A673 (cell line): ENCODE measurements at regions not wholly inside any gene's neighbourhood (a gene's known extent, or its start where the extent isn't known, plus 50 kb on each side); places are given as distances from the start of the nearest gene placed in this dataset.

Experiments
- BruUV-seq: library from RNA; stranded (reverse); fragments of 400-500 nt; replicated peaks from 2 replicates; lab custom pipeline; 2021; lab: Mats Ljungman, UMichigan
- CTCF ChIA-PET: fragments of 300-600 bp; sonication (Branson Sonifier 250); formaldehyde crosslinking; loops from one replicate; lab custom pipeline; 2022; ENCODE audit warnings: antibody characterized with exemption; lab: Charles Lee
- POLR2A ChIA-PET: fragments of 300-600 bp; sonication (Branson Sonifier 250); formaldehyde crosslinking; loops from one replicate; lab custom pipeline; 2022; ENCODE audit warnings: antibody characterized with exemption; ENCODE audit not compliant: low non-redundant PET; lab: Charles Lee
- DNase-seq: peaks from one replicate; pipeline ENCODE4 v3.0.0-alpha.2; 2015; ENCODE audit warnings: low spot score
- H3K27ac ChIP-seq: fragments of 200-600 bp; sonication (generic); 2 replicates; pipeline ENCODE4 v1.5.1; 2016; ENCODE audit warnings: mixed run types, low read depth, mild to moderate bottlenecking, mixed read lengths, antibody characterized with exemption, low read length; ENCODE audit not compliant: poor library complexity, severe bottlenecking
- H3K27me3 ChIP-seq: fragments of 200-600 bp; sonication (generic); replicated peaks from 2 replicates; pipeline ENCODE4 v1.6.1; 2017; ENCODE audit warnings: mixed run types, low read depth, mild to moderate bottlenecking, mixed read lengths, antibody characterized with exemption, low read length; ENCODE audit not compliant: insufficient read depth, poor library complexity
- H3K36me3 ChIP-seq: fragments of 200-600 bp; sonication (generic); 2 replicates; pipeline ENCODE4 v1.6.1; 2016; ENCODE audit warnings: mixed run types, mild to moderate bottlenecking, mixed read lengths, antibody characterized with exemption, low read length; ENCODE audit not compliant: insufficient read depth, poor library complexity, severe bottlenecking
- H3K4me1 ChIP-seq: fragments of 200-600 bp; sonication (generic); 2 replicates; pipeline ENCODE4 v1.6.1; 2017; ENCODE audit warnings: mixed run types, mild to moderate bottlenecking, mixed read lengths, antibody characterized with exemption, low read length; ENCODE audit not compliant: insufficient read depth, poor library complexity, severe bottlenecking
- H3K4me3 ChIP-seq: fragments of 200-600 bp; sonication (generic); 2 replicates; pipeline ENCODE4 v1.5.1; 2016; ENCODE audit warnings: low read depth, mixed run types, mild to moderate bottlenecking, mixed read lengths, low read length; ENCODE audit not compliant: poor library complexity, severe bottlenecking
- H3K9me3 ChIP-seq: fragments of 200-600 bp; sonication (generic); 2 replicates; pipeline ENCODE4 v1.6.1; 2016; ENCODE audit warnings: mixed run types, low read depth, mild to moderate bottlenecking, mixed read lengths, antibody characterized with exemption, low read length; ENCODE audit not compliant: poor library complexity, severe bottlenecking
- CTCF ChIP-seq: fragments of 300-800, 200-600 bp; sonication (generic); conservative IDR thresholded peaks from 2 replicates; pipeline ENCODE4 v1.5.1; 2017; ENCODE audit warnings: low read depth, mild to moderate bottlenecking, antibody characterized with exemption, low read length, moderate library complexity, mixed read lengths
- EZH2 ChIP-seq: fragments of 200-600 bp; sonication (generic); IDR thresholded peaks from 2 replicates; pipeline ENCODE4 v1.6.1; 2017; ENCODE audit warnings: borderline replicate concordance, low read depth, mild to moderate bottlenecking, mixed read lengths, antibody characterized with exemption, low read length; ENCODE audit not compliant: poor library complexity, severe bottlenecking
- intact Hi-C: fragments of 100-400 bp; cut with micrococcal nuclease; formaldehyde crosslinking; loops from one replicate; pipeline ENCODE4 v1.10.0; 2022; ENCODE audit not compliant: unreplicated experiment

GRCh38 chr4:174107746-174108354 is 175.6 kb downstream of the FBXO8 start:
- TF ChIP-seq EZH2 = no peak
- no peak for TF ChIP-seq CTCF
- no TSS peak for BruUV-seq
- Histone ChIP-seq H3K4me1 (no peaks in the 10 kb centered on the region), H3K4me3 (no peak overlapping the region), H3K27ac (no peak overlapping the region), H3K27me3 (no peaks in the 10 kb centered on the region), H3K9me3 (no peaks in the 10 kb centered on the region), H3K36me3 (no peaks in the 10 kb centered on the region)
- intact Hi-C loops = no loop called here
- DNase-seq = peak; percentile 20
- ChIA-PET CTCF (no interaction called here), POLR2A (no interaction called here)

DNA sequence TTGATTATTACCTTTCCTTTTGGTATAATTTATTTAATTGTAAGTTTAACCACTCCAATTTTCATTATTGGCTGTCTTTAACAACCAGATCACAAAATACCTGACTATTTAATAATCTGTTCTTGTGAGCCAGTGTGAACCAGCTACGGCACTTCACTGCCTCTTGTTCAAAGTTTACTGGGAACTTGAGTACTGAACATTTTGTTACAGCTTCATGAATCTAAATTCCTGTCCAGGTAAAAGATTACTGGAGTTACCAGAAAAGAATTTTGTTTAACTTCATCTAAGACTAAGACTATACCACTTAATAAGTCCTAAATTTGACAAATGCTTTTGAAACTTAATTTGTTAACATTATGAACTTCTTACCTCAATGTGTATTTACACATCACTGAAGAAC is 178.3 kb downstream of the FBXO8 start:
- no peak for DNase-seq
- ChIA-PET POLR2A (no interaction called here), CTCF (no interaction called here)
- Histone ChIP-seq H3K4me1 (no peaks in the 10 kb centered on the region), H3K9me3 (no peaks in the 10 kb centered on the region), H3K27ac (no peak overlapping the region), H3K36me3 (no peaks in the 10 kb centered on the region), H3K4me3 (no peak overlapping the region), H3K27me3 (no peaks in the 10 kb centered on the region)
- no peak for TF ChIP-seq CTCF
- TF ChIP-seq EZH2 = no peak
- no TSS peak for BruUV-seq
- intact Hi-C loops = no loop called here

- CTCF ChIA-PET = no interaction called here
- POLR2A ChIA-PET = no interaction called here
- Histone ChIP-seq H3K27ac (no peak overlapping the region), H3K36me3 (no peaks in the 10 kb centered on the region), H3K27me3 (no peaks in the 10 kb centered on the region), H3K4me3 (no peak overlapping the region), H3K4me1 (no peaks in the 10 kb centered on the region), H3K9me3 (no peaks in the 10 kb centered on the region)
- no TSS peak for BruUV-seq
- no peak for TF ChIP-seq CTCF
- TF ChIP-seq EZH2 = no peak
- intact Hi-C loops = no loop called here
- DNase-seq = no peak
Measured at GRCh38 chr4:174100910-174101309, 182.6 kb downstream of the FBXO8 start.
